ENCODE measurements at regions not wholly inside any gene's neighbourhood (a gene's known extent, or its start where the extent isn't known, plus 50 kb on each side); places are given as distances from the start of the nearest gene placed in this dataset.
A peak's percentile ranks its signal among the peaks of the same experiment; 100 is the strongest.

- TF ChIP-seq ZC3H10 (CRISPR knock-in tag; IDR thresholded peaks at IDR 0.05) (no peak), ZFP3 (CRISPR knock-in tag; IDR thresholded peaks at IDR 0.05) (no peak), GLIS3 (CRISPR knock-in tag; IDR thresholded peaks at IDR 0.05) (no peak), ZFP30 (CRISPR knock-in tag; IDR thresholded peaks at IDR 0.05) (no peak), SNAI2 (CRISPR knock-in tag; IDR thresholded peaks at IDR 0.05) (no peak), BACH2 (CRISPR knock-in tag; IDR thresholded peaks at IDR 0.05; ENCODE audit: borderline replicate concordance) (no peak), TCF4 (CRISPR knock-in tag; IDR thresholded peaks at IDR 0.05; ENCODE audit: borderline replicate concordance) (no peak), TOX (CRISPR knock-in tag; IDR thresholded peaks at IDR 0.05; ENCODE audit: borderline replicate concordance) (no peak), CSDC2 (CRISPR knock-in tag; IDR thresholded peaks at IDR 0.05) (no peak), CREB5 (CRISPR knock-in tag; IDR thresholded peaks at IDR 0.05; ENCODE audit: low read depth) (no peak), ZNF565 (CRISPR knock-in tag; conservative IDR thresholded peaks at IDR 0.05; ENCODE audit: low read depth) (no peak), CSRNP3 (CRISPR knock-in tag; IDR thresholded peaks at IDR 0.05) (no peak), ISL1 (CRISPR knock-in tag; IDR thresholded peaks at IDR 0.05) (no peak), ARNTL (CRISPR knock-in tag; IDR thresholded peaks at IDR 0.05; ENCODE audit: borderline replicate concordance, low read depth) (no peak)
- no peak for ATAC-seq
These were observed 95.9 kb upstream of the TRPC3 start for GRCh38 chr4:122047456-122048425.

- no peak for TF ChIP-seq CSDC2 (CRISPR knock-in tag; IDR thresholded peaks at IDR 0.05)
- ATAC-seq: no peak
These were observed 94.4 kb upstream of the TRPC3 start for GRCh38 chr4:122046255-122046654.

- peak; percentile 81 for ATAC-seq
- no peak for TF ChIP-seq ZFP30 (CRISPR knock-in tag; IDR thresholded peaks at IDR 0.05)
- TF ChIP-seq CREB5 (CRISPR knock-in tag; IDR thresholded peaks at IDR 0.05; ENCODE audit: low read depth): peak; percentile 35; the same call in 1 of the 2 replicates
- peak; percentile 95 for TF ChIP-seq ISL1 (CRISPR knock-in tag; IDR thresholded peaks at IDR 0.05)
These were observed 93.7 kb upstream of the TRPC3 start for GRCh38 chr4:122045533-122045932.

- ATAC-seq: no peak
These were observed 92.6 kb upstream of the TRPC3 start for GRCh38 chr4:122044501-122044900.

GRCh38 chr4:122041312-122041711 lies 89.5 kb upstream of the TRPC3 start:
- TF ChIP-seq TCF4 (CRISPR knock-in tag; IDR thresholded peaks at IDR 0.05; ENCODE audit: borderline replicate concordance) (no peak), ESRRG (CRISPR knock-in tag; IDR thresholded peaks at IDR 0.05) (no peak), PPARA (CRISPR knock-in tag; IDR thresholded peaks at IDR 0.05; ENCODE audit: borderline replicate concordance) (no peak), TSHZ2 (CRISPR knock-in tag; IDR thresholded peaks at IDR 0.05) (no peak), CREB5 (CRISPR knock-in tag; IDR thresholded peaks at IDR 0.05; ENCODE audit: low read depth) (no peak), ZFP3 (CRISPR knock-in tag; IDR thresholded peaks at IDR 0.05) (no peak), ARNTL (CRISPR knock-in tag; IDR thresholded peaks at IDR 0.05; ENCODE audit: borderline replicate concordance, low read depth) (no peak), ZFP30 (CRISPR knock-in tag; IDR thresholded peaks at IDR 0.05) (no peak), ISL1 (CRISPR knock-in tag; IDR thresholded peaks at IDR 0.05) (no peak), OSR1 (CRISPR knock-in tag; IDR thresholded peaks at IDR 0.05) (no peak), ZNF8 (CRISPR knock-in tag; IDR thresholded peaks at IDR 0.05) (no peak), ZNF70 (CRISPR knock-in tag; IDR thresholded peaks at IDR 0.05) (no peak)
- ATAC-seq: no peak

More at GRCh38 chr4:122044501-122044900, 92.6 kb upstream of the TRPC3 start:
- TF ChIP-seq TOX (CRISPR knock-in tag; IDR thresholded peaks at IDR 0.05; ENCODE audit: borderline replicate concordance) (no peak), ZC3H10 (CRISPR knock-in tag; IDR thresholded peaks at IDR 0.05) (no peak), GLIS3 (CRISPR knock-in tag; IDR thresholded peaks at IDR 0.05) (no peak), PPARA (CRISPR knock-in tag; IDR thresholded peaks at IDR 0.05; ENCODE audit: borderline replicate concordance) (no peak), ZNF565 (CRISPR knock-in tag; conservative IDR thresholded peaks at IDR 0.05; ENCODE audit: low read depth) (no peak), ZFP3 (CRISPR knock-in tag; IDR thresholded peaks at IDR 0.05) (no peak)
